ENCODE measurements at regions not wholly inside any gene's neighbourhood (a gene's known extent, or its start where the extent isn't known, plus 50 kb on each side); places are given as distances from the start of the nearest gene placed in this dataset.

- no peaks in the 10 kb centered on the region for H3K4me1 ChIP-seq
- no peak for TF ChIP-seq Cebpa-rat (IDR thresholded peaks at IDR 0.05)
- H3K4me3 ChIP-seq = no peak overlapping the region
- no peak overlapping the region for H3K27ac ChIP-seq
- H3K36me3 ChIP-seq = no peaks in the 10 kb centered on the region
- no peaks in the 10 kb centered on the region for H3K9me3 ChIP-seq
- H3K4me2 ChIP-seq = no peak overlapping the region
- no peaks in the 10 kb centered on the region for H4K20me1 ChIP-seq
- no peaks in the 10 kb centered on the region for H3K27me3 ChIP-seq
- no peak overlapping the region for H3K9ac ChIP-seq
Observed at GRCh38 chr4:149266301-149266700, 549.3 kb downstream of the IQCM start.

- H3K4me3 ChIP-seq = no peak overlapping the region
- no peak overlapping the region for H3K4me2 ChIP-seq
- no peaks in the 10 kb centered on the region for H4K20me1 ChIP-seq
- H3K27me3 ChIP-seq = no peaks in the 10 kb centered on the region
- H3K4me1 ChIP-seq = no peaks in the 10 kb centered on the region
- no peak overlapping the region for H3K27ac ChIP-seq
- H3K9me3 ChIP-seq = no peaks in the 10 kb centered on the region
- TF ChIP-seq Cebpa-rat (IDR thresholded peaks at IDR 0.05) = peak; percentile 10; the same call in 1 of the 2 replicates
- H3K9ac ChIP-seq = no peak overlapping the region
- H3K36me3 ChIP-seq = no peaks in the 10 kb centered on the region
Observed at GRCh38 chr4:149265645-149266044, 550.0 kb downstream of the IQCM start.

GRCh38 chr4:149264093-149264733 lies 551.4 kb downstream of the IQCM start:
- no peak overlapping the region for H3K4me3 ChIP-seq
- H3K27me3 ChIP-seq = no peaks in the 10 kb centered on the region

GRCh38 chr4:149248191-149248764 lies 567.4 kb downstream of the IQCM start:
- H3K27ac ChIP-seq = no peak overlapping the region
- no peaks in the 10 kb centered on the region for H3K9me3 ChIP-seq
- no peak overlapping the region for H3K4me2 ChIP-seq
- H3K27me3 ChIP-seq = no peaks in the 10 kb centered on the region
- no peaks in the 10 kb centered on the region for H3K4me1 ChIP-seq
- H3K9ac ChIP-seq = no peak overlapping the region
- H4K20me1 ChIP-seq = no peaks in the 10 kb centered on the region
- no peak for TF ChIP-seq Cebpa-rat (IDR thresholded peaks at IDR 0.05)
- H3K36me3 ChIP-seq = no peaks in the 10 kb centered on the region
- no peak overlapping the region for H3K4me3 ChIP-seq

More at GRCh38 chr4:149264093-149264733, 551.4 kb downstream of the IQCM start:
- Histone ChIP-seq H3K9ac (no peak overlapping the region), H3K9me3 (no peaks in the 10 kb centered on the region), H4K20me1 (no peaks in the 10 kb centered on the region), H3K4me1 (no peaks in the 10 kb centered on the region), H3K27ac (no peak overlapping the region), H3K36me3 (no peaks in the 10 kb centered on the region), H3K4me2 (no peak overlapping the region)
- TF ChIP-seq Cebpa-rat (IDR thresholded peaks at IDR 0.05) = no peak

GRCh38 chr4:149247164-149247563 lies 568.5 kb downstream of the IQCM start:
- Histone ChIP-seq H3K27me3 (no peaks in the 10 kb centered on the region), H3K9ac (no peak overlapping the region), H4K20me1 (no peaks in the 10 kb centered on the region), H3K4me1 (no peaks in the 10 kb centered on the region), H3K9me3 (no peaks in the 10 kb centered on the region), H3K4me3 (no peak overlapping the region), H3K4me2 (no peak overlapping the region), H3K36me3 (no peaks in the 10 kb centered on the region), H3K27ac (no peak overlapping the region)
- TF ChIP-seq Cebpa-rat (IDR thresholded peaks at IDR 0.05) = no peak

GRCh38 chr4:149245333-149245732 lies 570.3 kb downstream of the IQCM start:
- Histone ChIP-seq H3K36me3 (no peaks in the 10 kb centered on the region), H4K20me1 (no peaks in the 10 kb centered on the region), H3K27ac (no peak overlapping the region), H3K27me3 (no peaks in the 10 kb centered on the region), H3K9me3 (no peaks in the 10 kb centered on the region), H3K4me1 (no peaks in the 10 kb centered on the region), H3K4me3 (no peak overlapping the region), H3K4me2 (no peak overlapping the region), H3K9ac (no peak overlapping the region)
- TF ChIP-seq Cebpa-rat (IDR thresholded peaks at IDR 0.05) = no peak

- Histone ChIP-seq H3K27ac (no peak overlapping the region), H3K9ac (no peak overlapping the region), H3K36me3 (no peaks in the 10 kb centered on the region), H3K27me3 (no peaks in the 10 kb centered on the region), H3K4me2 (no peak overlapping the region), H3K9me3 (no peaks in the 10 kb centered on the region), H4K20me1 (no peaks in the 10 kb centered on the region), H3K4me3 (no peak overlapping the region), H3K4me1 (no peaks in the 10 kb centered on the region)
- no peak for TF ChIP-seq Cebpa-rat (IDR thresholded peaks at IDR 0.05)
Observed at GRCh38 chr4:149238097-149238496, 577.5 kb downstream of the IQCM start.

GRCh38 chr4:149234798-149235197 lies 580.8 kb downstream of the IQCM start:
- no peaks in the 10 kb centered on the region for H3K36me3 ChIP-seq
- H3K4me2 ChIP-seq = no peak overlapping the region
- H3K9ac ChIP-seq = no peak overlapping the region
- TF ChIP-seq Cebpa-rat (IDR thresholded peaks at IDR 0.05) = no peak
- no peak overlapping the region for H3K27ac ChIP-seq
- no peak overlapping the region for H3K4me3 ChIP-seq
- H3K4me1 ChIP-seq = no peaks in the 10 kb centered on the region
- H3K27me3 ChIP-seq = no peaks in the 10 kb centered on the region
- no peaks in the 10 kb centered on the region for H3K9me3 ChIP-seq
- H4K20me1 ChIP-seq = no peaks in the 10 kb centered on the region

- no peaks in the 10 kb centered on the region for H3K27me3 ChIP-seq
- no peaks in the 10 kb centered on the region for H3K4me1 ChIP-seq
- H3K27ac ChIP-seq = no peak overlapping the region
- H3K9me3 ChIP-seq = peaks cover 35% of the 10 kb centered on the region
- no peaks in the 10 kb centered on the region for H3K36me3 ChIP-seq
- H3K9ac ChIP-seq = no peak overlapping the region
- no peak for TF ChIP-seq Cebpa-rat (IDR thresholded peaks at IDR 0.05)
- H3K4me2 ChIP-seq = no peak overlapping the region
- no peak overlapping the region for H3K4me3 ChIP-seq
- no peaks in the 10 kb centered on the region for H4K20me1 ChIP-seq
Observed at GRCh38 chr4:149223659-149224058, 592.0 kb downstream of the IQCM start.

- Histone ChIP-seq H3K9me3 (peaks cover 39% of the 10 kb centered on the region), H3K27ac (no peak overlapping the region), H4K20me1 (no peaks in the 10 kb centered on the region), H3K4me1 (no peaks in the 10 kb centered on the region), H3K4me3 (no peak overlapping the region), H3K36me3 (no peaks in the 10 kb centered on the region), H3K4me2 (no peak overlapping the region), H3K9ac (no peak overlapping the region), H3K27me3 (no peaks in the 10 kb centered on the region)
- no peak for TF ChIP-seq Cebpa-rat (IDR thresholded peaks at IDR 0.05)
Observed at GRCh38 chr4:149218672-149219071, 597.0 kb downstream of the IQCM start.
